ENCODE measurements at regions not wholly inside any gene's neighbourhood (a gene's known extent, or its start where the extent isn't known, plus 50 kb on each side); places are given as distances from the start of the nearest gene placed in this dataset.

- DNase-seq, result no peak
Observed at GRCh38 chr2:47315475-47315874, 53.6 kb upstream of the EPCAM start.

GRCh38 chr2:47313728-47314127 is 55.4 kb upstream of the EPCAM start:
- no peak for DNase-seq

- no peak for DNase-seq
Observed at GRCh38 chr2:47313141-47313691, 55.9 kb upstream of the EPCAM start.

- DNase-seq, result no peak
Observed at GRCh38 chr2:47312491-47312850, 56.6 kb upstream of the EPCAM start.

- DNase-seq, result no peak
Observed at GRCh38 chr2:47311764-47312490, 57.2 kb upstream of the EPCAM start.

GRCh38 chr2:47310801-47311560 is 58.1 kb upstream of the EPCAM start:
- no peak for DNase-seq

GRCh38 chr2:47309952-47310800 is 58.9 kb upstream of the EPCAM start:
- no peak for DNase-seq

GRCh38 chr2:47309472-47309951 is 59.6 kb upstream of the EPCAM start:
- DNase-seq, result no peak

GRCh38 chr2:47307066-47307465 is 62.0 kb upstream of the EPCAM start:
- no peak for DNase-seq

GRCh38 chr2:47304654-47305053 is 64.5 kb upstream of the EPCAM start:
- DNase-seq, result no peak

- no peak for DNase-seq
Observed at GRCh38 chr2:47303341-47304148, 65.6 kb upstream of the EPCAM start.

GRCh38 chr2:47302308-47302707 is 66.8 kb upstream of the EPCAM start:
- DNase-seq, result no peak

GRCh38 chr2:47301731-47302130 is 67.4 kb upstream of the EPCAM start:
- no peak for DNase-seq

- no peak for DNase-seq
Observed at GRCh38 chr2:47301277-47301618, 67.9 kb upstream of the EPCAM start.

GRCh38 chr2:47300609-47301276 is 68.4 kb upstream of the EPCAM start:
- DNase-seq, result no peak

- no peak for DNase-seq
Observed at GRCh38 chr2:47300081-47300480, 69.0 kb upstream of the EPCAM start.

GRCh38 chr2:47299555-47299954 is 69.6 kb upstream of the EPCAM start:
- no peak for DNase-seq

GRCh38 chr2:47298771-47299170 is 70.3 kb upstream of the EPCAM start:
- no peak for DNase-seq

- DNase-seq, result no peak
Observed at GRCh38 chr2:47297767-47298425, 71.2 kb upstream of the EPCAM start.

- no peak for DNase-seq
Observed at GRCh38 chr2:47295981-47296635, 73.0 kb upstream of the EPCAM start.

Measured in stimulated activated naive CD4-positive, alpha-beta T cell treated with Interleukin-2 at 50 U/mL for 16 hours (primary cell).